Uterus (tissue), 3 donors: ENCODE measurements at regions not wholly inside any gene's neighbourhood (a gene's known extent, or its start where the extent isn't known, plus 50 kb on each side); places are given as distances from the start of the nearest gene placed in this dataset.

ENCODE experiments used
- DNase-seq, 2 donors: peaks; one replicate each; pipeline ENCODE4 v3.0.0-alpha.2; 2019 to 2020
- H3K27ac ChIP-seq, 2 donors: fragments of 200-600 bp; sonication (generic); 1 replicate in 1 of 2; 2 replicates in 1 of 2; pipeline ENCODE4 v1.5.1; 2016 to 2018
- H3K27me3 ChIP-seq, 2 donors: fragments of 200-600 bp; sonication (generic); one replicate each; pipeline ENCODE4 v1.5.1; 2018 to 2019; ENCODE audit warnings: control low read depth in 1 of 2
- H3K36me3 ChIP-seq, 2 donors: fragments of 200-600 bp; sonication (generic); one replicate each; pipeline ENCODE4 v1.5.1; 2019; ENCODE audit warnings: control low read depth in 1 of 2
- H3K4me1 ChIP-seq, 2 donors: fragments of 200-600 bp; sonication (generic); one replicate each; pipeline ENCODE4 v1.5.1; 2018 to 2019; ENCODE audit warnings: control low read depth in 1 of 2
- H3K4me3 ChIP-seq, 2 donors: fragments of 200-600 bp; sonication (generic); 1 replicate in 1 of 2; 2 replicates in 1 of 2; pipeline ENCODE4 v1.5.1; 2018 to 2019; ENCODE audit warnings: mild to moderate bottlenecking in 1 of 2
- H3K9me3 ChIP-seq, 2 donors: fragments of 200-600 bp; sonication (generic); one replicate each; pipeline ENCODE4 v1.5.1; 2019; ENCODE audit warnings: control low read depth in 1 of 2
- POLR2A ChIP-seq, 2 donors: fragments of 450-650 bp; IDR thresholded peaks; one replicate each; pipeline ENCODE4 v1.6.1; 2016; ENCODE audit warnings: antibody characterized with exemption in 2 of 2, mild to moderate bottlenecking in 1 of 2, moderate library complexity in 1 of 2
- intact Hi-C: fragments of 100-400 bp; cut with DNase I; formaldehyde crosslinking; loops from one replicate; pipeline ENCODE4 v1.15.1; 2023; ENCODE audit warnings: low total_unique reads
- TF ChIP-seq, protein P1 (sequence below), 4 experiments: fragments of 200-600 bp in 2 of 4; fragments of 450-650 bp in 2 of 4; sonication (generic) in 2 of 4; IDR thresholded peaks; one replicate each; pipeline ENCODE4 v1.5.1; 2016 to 2019; ENCODE audit warnings: antibody characterized with exemption in 4 of 4, mild to moderate bottlenecking in 2 of 4, moderate library complexity in 1 of 4
- donor health status: DM: yes; HTN: yes; CAD: no.

GRCh38 chr5:5558102-5558501, 135.6 kb downstream of the ICE1 start:
- H3K4me3 ChIP-seq = no peak overlapping the region
- no peaks in the 10 kb centered on the region for H3K36me3 ChIP-seq
- DNase-seq = no peak
- no peak overlapping the region for H3K27ac ChIP-seq
- no peaks in the 10 kb centered on the region for H3K27me3 ChIP-seq
- no peaks in the 10 kb centered on the region for H3K4me1 ChIP-seq
- intact Hi-C loops = no loop called here
- H3K9me3 ChIP-seq = no peaks in the 10 kb centered on the region
- no peak for TF ChIP-seq POLR2A (IDR thresholded peaks at IDR 0.05)
- TF ChIP-seq, protein P1, sequence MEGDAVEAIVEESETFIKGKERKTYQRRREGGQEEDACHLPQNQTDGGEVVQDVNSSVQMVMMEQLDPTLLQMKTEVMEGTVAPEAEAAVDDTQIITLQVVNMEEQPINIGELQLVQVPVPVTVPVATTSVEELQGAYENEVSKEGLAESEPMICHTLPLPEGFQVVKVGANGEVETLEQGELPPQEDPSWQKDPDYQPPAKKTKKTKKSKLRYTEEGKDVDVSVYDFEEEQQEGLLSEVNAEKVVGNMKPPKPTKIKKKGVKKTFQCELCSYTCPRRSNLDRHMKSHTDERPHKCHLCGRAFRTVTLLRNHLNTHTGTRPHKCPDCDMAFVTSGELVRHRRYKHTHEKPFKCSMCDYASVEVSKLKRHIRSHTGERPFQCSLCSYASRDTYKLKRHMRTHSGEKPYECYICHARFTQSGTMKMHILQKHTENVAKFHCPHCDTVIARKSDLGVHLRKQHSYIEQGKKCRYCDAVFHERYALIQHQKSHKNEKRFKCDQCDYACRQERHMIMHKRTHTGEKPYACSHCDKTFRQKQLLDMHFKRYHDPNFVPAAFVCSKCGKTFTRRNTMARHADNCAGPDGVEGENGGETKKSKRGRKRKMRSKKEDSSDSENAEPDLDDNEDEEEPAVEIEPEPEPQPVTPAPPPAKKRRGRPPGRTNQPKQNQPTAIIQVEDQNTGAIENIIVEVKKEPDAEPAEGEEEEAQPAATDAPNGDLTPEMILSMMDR (IDR thresholded peaks at IDR 0.05) = no peak

DNA sequence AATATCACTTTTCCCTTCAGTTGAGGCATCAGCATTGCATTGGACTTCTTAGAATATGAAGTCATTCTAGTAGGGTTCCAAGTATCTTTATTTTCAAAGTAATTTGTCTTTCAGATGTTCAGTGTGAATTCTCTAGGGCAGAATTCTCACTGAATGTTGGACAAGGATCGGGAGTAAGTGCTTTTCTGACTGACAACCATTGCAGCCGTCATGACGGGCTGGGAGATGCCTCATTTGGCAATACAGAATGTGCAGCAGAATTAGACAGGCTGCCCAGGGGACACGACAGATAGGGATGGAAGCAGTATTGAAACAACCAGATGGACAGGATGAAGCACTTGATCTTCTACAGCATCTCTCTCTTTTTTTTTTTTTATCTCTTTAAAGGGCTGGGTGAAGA, 129.0 kb downstream of the ICE1 start:
- Histone ChIP-seq H3K4me3 (no peak overlapping the region), H3K36me3 (no peaks in the 10 kb centered on the region), H3K4me1 (no peaks in the 10 kb centered on the region), H3K27ac (no peak overlapping the region), H3K9me3 (no peaks in the 10 kb centered on the region), H3K27me3 (no peaks in the 10 kb centered on the region)
- TF ChIP-seq, protein P1 (IDR thresholded peaks at IDR 0.05) = no peak
- TF ChIP-seq POLR2A (IDR thresholded peaks at IDR 0.05) = no peak
- intact Hi-C loops = no loop called here
- DNase-seq = no peak

GRCh38 chr5:5546408-5546807, 123.9 kb downstream of the ICE1 start:
- Histone ChIP-seq H3K27ac (no peak overlapping the region), H3K9me3 (no peaks in the 10 kb centered on the region), H3K27me3 (no peaks in the 10 kb centered on the region), H3K36me3 (no peaks in the 10 kb centered on the region), H3K4me1 (no peaks in the 10 kb centered on the region), H3K4me3 (no peak overlapping the region)
- DNase-seq = no peak
- intact Hi-C loops = no loop called here
- TF ChIP-seq, protein P1 (IDR thresholded peaks at IDR 0.05) = no peak
- no peak for TF ChIP-seq POLR2A (IDR thresholded peaks at IDR 0.05)

- H3K4me1 ChIP-seq = no peaks in the 10 kb centered on the region
- H3K36me3 ChIP-seq = no peaks in the 10 kb centered on the region
- no peak overlapping the region for H3K4me3 ChIP-seq
- intact Hi-C loops = no loop called here
- no peaks in the 10 kb centered on the region for H3K9me3 ChIP-seq
- no peaks in the 10 kb centered on the region for H3K27me3 ChIP-seq
- no peak for DNase-seq
- H3K27ac ChIP-seq = no peak overlapping the region
- TF ChIP-seq, protein P1 (IDR thresholded peaks at IDR 0.05) = no peak
- no peak for TF ChIP-seq POLR2A (IDR thresholded peaks at IDR 0.05)
Observed at GRCh38 chr5:5544094-5544663, 121.7 kb downstream of the ICE1 start.

GRCh38 chr5:5542654-5543053, 120.2 kb downstream of the ICE1 start:
- H3K27me3 ChIP-seq = no peaks in the 10 kb centered on the region
- H3K4me1 ChIP-seq = no peaks in the 10 kb centered on the region
- H3K27ac ChIP-seq = no peak overlapping the region
- intact Hi-C loops = no loop called here
- H3K9me3 ChIP-seq = no peaks in the 10 kb centered on the region
- no peak for DNase-seq
- no peak for TF ChIP-seq POLR2A (IDR thresholded peaks at IDR 0.05)
- H3K4me3 ChIP-seq = no peak overlapping the region
- no peaks in the 10 kb centered on the region for H3K36me3 ChIP-seq

DNA sequence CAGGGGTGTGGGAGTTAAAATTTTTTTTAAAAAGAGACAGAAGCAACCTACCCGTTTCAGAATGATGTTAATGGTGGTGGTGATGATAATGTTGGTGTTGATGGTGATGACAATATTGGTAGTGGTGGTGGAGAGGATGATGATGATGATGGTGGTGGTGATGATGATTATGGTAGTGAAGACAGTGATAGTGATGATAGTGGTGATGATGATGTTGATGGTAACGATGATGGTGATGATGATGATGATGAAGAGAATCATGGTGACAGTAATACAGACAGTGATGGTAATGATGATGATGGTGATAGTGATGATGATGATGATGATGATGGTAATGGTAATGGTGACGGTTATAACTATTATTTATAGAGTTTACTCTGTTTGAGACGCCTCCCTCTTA, 117.6 kb downstream of the ICE1 start:
- intact Hi-C loops = no loop called here

More for the DNA sequence above, 117.6 kb downstream of the ICE1 start:
- no peak for TF ChIP-seq POLR2A (IDR thresholded peaks at IDR 0.05)
- TF ChIP-seq, protein P1 (IDR thresholded peaks at IDR 0.05) = no peak
- no peaks in the 10 kb centered on the region for H3K27me3 ChIP-seq
- no peaks in the 10 kb centered on the region for H3K9me3 ChIP-seq
- no peaks in the 10 kb centered on the region for H3K36me3 ChIP-seq
- H3K4me3 ChIP-seq = no peak overlapping the region
- no peaks in the 10 kb centered on the region for H3K4me1 ChIP-seq
- H3K27ac ChIP-seq = no peak overlapping the region
- DNase-seq = no peak
